CD14-positive monocyte (primary cell): ENCODE measurements at regions not wholly inside any gene's neighbourhood (a gene's known extent, or its start where the extent isn't known, plus 50 kb on each side); places are given as distances from the start of the nearest gene placed in this dataset.

Experiments used
- DNase-seq, 3 donors: peaks; one replicate each; pipeline ENCODE4 v3.0.0-alpha.2; 2011 to 2022
- H2AFZ ChIP-seq: 2 replicates; pipeline ENCODE4 v1.6.0; 2012; ENCODE audit warnings: mild to moderate bottlenecking, low read depth, low read length, inconsistent platforms; ENCODE audit not compliant: insufficient read depth, poor library complexity, severe bottlenecking
- H3K27ac ChIP-seq, 2 donors: 1 replicate in 1 of 2; 2 replicates in 1 of 2; pipeline ENCODE4 v1.5.1; 2012 to 2013; ENCODE audit warnings: low read length in 2 of 2, control low read depth in 1 of 2, inconsistent platforms in 1 of 2, low read depth in 1 of 2, mild to moderate bottlenecking in 1 of 2
- H3K27me3 ChIP-seq, 2 donors: one replicate each; pipeline versions ENCODE4 v1.6.0 to v1.6.1; 2011 to 2013; ENCODE audit warnings: low read length in 2 of 2; ENCODE audit not compliant: control insufficient read depth in 2 of 2, insufficient read depth in 2 of 2
- H3K36me3 ChIP-seq, 2 donors: replicated peaks in 1 of 2; 1 replicate in 1 of 2; 2 replicates in 1 of 2; pipeline versions ENCODE4 v1.5.1 to v1.6.1; 2012 to 2013; ENCODE audit warnings: low read length in 2 of 2, control low read depth in 1 of 2, inconsistent platforms in 1 of 2, mild to moderate bottlenecking in 1 of 2; ENCODE audit not compliant: insufficient read depth in 2 of 2, control insufficient read depth in 1 of 2
- H3K4me1 ChIP-seq, 2 donors: 1 replicate in 1 of 2; 2 replicates in 1 of 2; pipeline versions ENCODE4 v1.5.1 to v1.6.1; 2012 to 2013; ENCODE audit warnings: low read length in 2 of 2, control low read depth in 1 of 2, inconsistent platforms in 1 of 2, mild to moderate bottlenecking in 1 of 2, moderate library complexity in 1 of 2; ENCODE audit not compliant: insufficient read depth in 2 of 2, control insufficient read depth in 1 of 2
- H3K4me2 ChIP-seq: replicated peaks from 2 replicates; pipeline ENCODE3; 2012; ENCODE audit warnings: low read length, moderate library complexity, mild to moderate bottlenecking; ENCODE audit not compliant: poor library complexity, severe bottlenecking; ENCODE audit errors: extremely low read depth
- H3K4me3 ChIP-seq, 3 experiments: fragments of 200-600 bp in 1 of 3; sonication (generic) in 1 of 3; replicated peaks in 1 of 3; 1 replicate in 2 of 3; 2 replicates in 1 of 3; pipeline ENCODE4 v1.5.1; 2011 to 2013; ENCODE audit warnings: low read length in 3 of 3, mild to moderate bottlenecking in 3 of 3, control low read depth in 2 of 3, low read depth in 2 of 3, inconsistent platforms in 1 of 3, moderate library complexity in 1 of 3
- H3K79me2 ChIP-seq: 2 replicates; pipeline ENCODE4 v1.6.0; 2012; ENCODE audit warnings: mild to moderate bottlenecking, control low read depth, inconsistent platforms, low read length, moderate library complexity; ENCODE audit not compliant: insufficient read depth
- H3K9ac ChIP-seq: 2 replicates; pipeline ENCODE4 v1.6.0; 2017; ENCODE audit warnings: low read length, mild to moderate bottlenecking; ENCODE audit not compliant: insufficient read depth, poor library complexity, severe bottlenecking
- H3K9me3 ChIP-seq, 2 donors: replicated peaks in 1 of 2; 1 replicate in 1 of 2; 2 replicates in 1 of 2; pipeline versions ENCODE4 v1.5.1 to v1.6.1; 2012 to 2013; ENCODE audit warnings: low read length in 2 of 2, control low read depth in 1 of 2; ENCODE audit not compliant: control insufficient read depth in 1 of 2, insufficient read depth in 1 of 2
- H4K20me1 ChIP-seq: 2 replicates; pipeline ENCODE4 v1.6.0; 2012; ENCODE audit warnings: mild to moderate bottlenecking, low read length, control low read depth, moderate library complexity; ENCODE audit not compliant: insufficient read depth
- H3K27ac Mint-ChIP-seq, 7 donors: one replicate each; pipeline ENCODE4 v1.8.0; 2020; ENCODE audit warnings: mild to moderate bottlenecking in 7 of 7, mixed read lengths in 7 of 7, moderate library complexity in 6 of 7, inconsistent platforms in 2 of 7
- H3K27me3 Mint-ChIP-seq, 3 donors: one replicate each; pipeline ENCODE4 v1.8.0; 2021 to 2022; ENCODE audit warnings: low read depth in 3 of 3, mild to moderate bottlenecking in 3 of 3, mixed read lengths in 3 of 3, moderate library complexity in 3 of 3, inconsistent platforms in 1 of 3
- H3K36me3 Mint-ChIP-seq, 2 donors: one replicate each; pipeline ENCODE4 v1.8.0; 2020; ENCODE audit warnings: mixed read lengths in 2 of 2, inconsistent platforms in 1 of 2, mild to moderate bottlenecking in 1 of 2
- H3K4me1 Mint-ChIP-seq: one replicate; pipeline ENCODE4 v1.8.0; 2020; ENCODE audit warnings: mild to moderate bottlenecking, mixed read lengths
- H3K4me3 Mint-ChIP-seq, 2 donors: one replicate each; pipeline ENCODE4 v1.8.0; 2020; ENCODE audit warnings: mild to moderate bottlenecking in 2 of 2, mixed read lengths in 2 of 2, moderate library complexity in 1 of 2
- H3K9me3 Mint-ChIP-seq, 7 donors: one replicate each; pipeline ENCODE4 v1.8.0; 2020 to 2022; ENCODE audit warnings: mixed read lengths in 7 of 7, mild to moderate bottlenecking in 6 of 7, moderate library complexity in 6 of 7, inconsistent platforms in 2 of 7
- WGBS: methylation state at CpG from one replicate; pipeline ENCODE4 v1.1.5; 2013; ENCODE audit warnings: missing lambda C conversion rate; ENCODE audit not compliant: insufficient coverage; 5-methylcytosine and 5-hydroxymethylcytosine counted together
- intact Hi-C, 2 donors: fragments of 100-400 bp; cut with micrococcal nuclease; formaldehyde crosslinking; loops; one replicate each; pipeline versions ENCODE4 v1.15.0 to v1.15.1; 2023
- TF ChIP-seq, protein P1 (sequence below): fragments of 200-600 bp; IDR thresholded peaks from one replicate; pipeline ENCODE4 v1.8.0; 2022; ENCODE audit warnings: antibody characterized with exemption, mild to moderate bottlenecking

DNA sequence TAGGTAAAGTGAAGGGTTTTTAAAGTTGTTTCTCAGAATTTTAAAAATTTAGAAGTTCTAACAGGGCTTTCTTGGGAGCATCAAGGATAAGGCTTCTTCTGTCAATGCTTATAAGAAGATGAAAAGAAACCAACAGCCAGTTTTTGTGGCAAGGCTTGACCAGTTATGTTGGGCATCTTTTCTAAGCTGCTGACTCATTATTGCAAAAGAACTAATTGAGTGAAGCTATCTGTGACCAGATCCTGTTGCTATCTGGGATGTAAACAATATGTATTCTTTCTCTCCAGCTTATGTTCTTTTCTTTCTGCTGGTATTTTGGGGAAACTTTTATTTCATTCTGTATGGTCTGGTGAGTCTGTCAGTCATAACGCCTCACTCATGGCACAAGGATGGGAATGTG is 643.8 kb downstream of the HDGFL1 start:
- H3K4me1 Mint-ChIP-seq, result no peaks in the 10 kb centered on the region

DNA sequence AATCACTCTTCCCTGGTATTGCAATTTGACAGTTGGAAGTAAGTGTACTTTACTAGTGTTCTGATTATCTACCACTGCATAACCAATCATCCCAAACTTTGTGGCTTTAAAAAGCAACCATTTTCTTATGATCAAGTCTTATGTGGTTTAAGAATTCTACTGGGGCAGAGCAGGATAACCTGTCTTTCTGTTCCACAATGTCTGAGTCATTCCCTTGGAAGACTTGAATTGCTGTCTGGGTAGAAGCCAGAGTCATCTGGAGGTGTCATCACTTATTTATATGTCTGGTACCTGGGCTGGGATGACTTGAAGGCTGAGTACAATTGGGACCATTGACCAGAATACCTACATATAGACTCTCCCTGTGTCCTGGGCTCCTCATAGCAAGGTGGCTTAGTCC is 644.3 kb downstream of the HDGFL1 start:
- DNase-seq, result no peak
- Mint-ChIP-seq H3K36me3 (no peaks in the 10 kb centered on the region), H3K27ac (no peak overlapping the region), H3K9me3 (peaks cover 8 to 24% (median 9%) of the 10 kb centered on the region in 7 donors), H3K4me1 (no peaks in the 10 kb centered on the region), H3K27me3 (no peaks in the 10 kb centered on the region), H3K4me3 (no peak overlapping the region)
- Histone ChIP-seq H3K4me3 (no peak overlapping the region), H3K27me3 (no peaks in the 10 kb centered on the region), H3K36me3 (no peaks in the 10 kb centered on the region), H3K4me2 (no peak overlapping the region), H3K79me2 (no peaks in the 10 kb centered on the region), H4K20me1 (no peaks in the 10 kb centered on the region), H3K9me3 (peaks cover 9 to 16% of the 10 kb centered on the region in 2 donors), H2AFZ (no peak overlapping the region), H3K27ac (no peak overlapping the region), H3K4me1 (no peaks in the 10 kb centered on the region), H3K9ac (no peak overlapping the region)
- intact Hi-C loops, result no loop called here
- TF ChIP-seq, protein P1, sequence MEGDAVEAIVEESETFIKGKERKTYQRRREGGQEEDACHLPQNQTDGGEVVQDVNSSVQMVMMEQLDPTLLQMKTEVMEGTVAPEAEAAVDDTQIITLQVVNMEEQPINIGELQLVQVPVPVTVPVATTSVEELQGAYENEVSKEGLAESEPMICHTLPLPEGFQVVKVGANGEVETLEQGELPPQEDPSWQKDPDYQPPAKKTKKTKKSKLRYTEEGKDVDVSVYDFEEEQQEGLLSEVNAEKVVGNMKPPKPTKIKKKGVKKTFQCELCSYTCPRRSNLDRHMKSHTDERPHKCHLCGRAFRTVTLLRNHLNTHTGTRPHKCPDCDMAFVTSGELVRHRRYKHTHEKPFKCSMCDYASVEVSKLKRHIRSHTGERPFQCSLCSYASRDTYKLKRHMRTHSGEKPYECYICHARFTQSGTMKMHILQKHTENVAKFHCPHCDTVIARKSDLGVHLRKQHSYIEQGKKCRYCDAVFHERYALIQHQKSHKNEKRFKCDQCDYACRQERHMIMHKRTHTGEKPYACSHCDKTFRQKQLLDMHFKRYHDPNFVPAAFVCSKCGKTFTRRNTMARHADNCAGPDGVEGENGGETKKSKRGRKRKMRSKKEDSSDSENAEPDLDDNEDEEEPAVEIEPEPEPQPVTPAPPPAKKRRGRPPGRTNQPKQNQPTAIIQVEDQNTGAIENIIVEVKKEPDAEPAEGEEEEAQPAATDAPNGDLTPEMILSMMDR, result no peak

More for the DNA sequence above, 643.8 kb downstream of the HDGFL1 start:
- Histone ChIP-seq H3K79me2 (no peaks in the 10 kb centered on the region), H3K4me1 (no peaks in the 10 kb centered on the region), H3K4me2 (no peak overlapping the region), H3K27me3 (no peaks in the 10 kb centered on the region), H4K20me1 (no peaks in the 10 kb centered on the region), H3K36me3 (no peaks in the 10 kb centered on the region), H2AFZ (no peak overlapping the region), H3K4me3 (no peak overlapping the region), H3K27ac (no peak overlapping the region), H3K9me3 (peaks cover 9 to 16% of the 10 kb centered on the region in 2 donors), H3K9ac (no peak overlapping the region)
- no peaks in the 10 kb centered on the region for H3K27me3 Mint-ChIP-seq
- H3K9me3 Mint-ChIP-seq, result peaks cover 8 to 24% (median 9%) of the 10 kb centered on the region in 7 donors
- H3K27ac Mint-ChIP-seq, result no peak overlapping the region
- no peaks in the 10 kb centered on the region for H3K36me3 Mint-ChIP-seq
- intact Hi-C loops, result no loop called here
- DNase-seq, result no peak
- H3K4me3 Mint-ChIP-seq, result no peak overlapping the region
- TF ChIP-seq, protein P1, result no peak
- no CpG with 5 or more reads among the region's 1 CpG for WGBS
